Stimulated activated CD8-positive, alpha-beta memory T cell treated with anti-CD3 and anti-CD28 coated beads, Interleukin-12 subunit alpha, Interleukin-12 subunit beta, amount 100 ng/mL, for 4 hours (primary cell): ENCODE measurements at regions not wholly inside any gene's neighbourhood (a gene's known extent, or its start where the extent isn't known, plus 50 kb on each side); places are given as distances from the start of the nearest gene placed in this dataset.

Experiments
- DNase-seq: peaks from one replicate; pipeline ENCODE4 v3.0.0-alpha.2; 2020; ENCODE audit warnings: low read depth

DNA sequence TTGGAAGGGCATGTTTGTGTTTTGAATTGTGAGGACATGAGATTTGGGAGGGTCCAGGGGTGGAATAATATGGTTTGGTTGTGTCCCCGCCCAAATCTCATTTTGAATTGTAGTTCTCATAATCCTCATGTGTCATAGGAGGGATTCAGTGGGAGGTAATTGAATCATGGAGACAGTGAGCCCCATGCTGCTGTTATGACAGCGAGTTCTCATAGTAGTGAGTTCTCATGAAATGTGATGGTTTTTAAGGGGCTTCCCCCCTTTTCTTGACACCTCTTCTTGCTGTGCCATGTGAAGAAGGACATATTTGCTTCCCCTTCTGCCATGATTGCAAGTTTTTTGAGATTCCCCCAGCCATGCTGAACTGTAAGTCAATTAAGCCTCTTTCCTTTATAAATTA lies 260.0 kb downstream of the DUSP6 start:
- no peak for DNase-seq

DNA sequence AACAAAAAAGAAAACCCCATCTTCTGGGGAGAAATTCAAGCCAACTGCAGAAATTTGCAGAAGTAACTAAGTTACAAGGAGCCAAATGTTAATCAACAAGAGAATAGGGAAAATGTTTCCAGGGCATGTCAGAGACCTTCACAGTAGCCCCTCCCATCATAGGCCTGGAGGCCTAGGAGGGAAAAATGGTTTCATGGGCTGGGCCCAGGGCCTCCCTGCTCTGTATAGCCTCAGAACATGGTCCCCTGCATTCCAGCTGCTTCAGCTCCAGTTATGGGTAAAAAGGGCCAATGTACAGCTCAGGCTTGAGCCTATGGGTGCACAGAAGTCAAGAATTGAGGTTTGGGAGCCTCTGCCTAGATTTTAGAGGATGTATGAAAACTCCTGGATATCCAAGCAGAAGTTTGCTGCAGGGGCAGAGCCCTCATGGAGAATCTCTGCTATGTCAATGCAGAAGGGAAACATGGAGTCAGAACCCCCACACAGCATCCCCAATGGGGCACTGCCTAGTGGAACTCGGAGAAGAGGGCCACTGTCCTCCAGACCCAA lies 260.9 kb downstream of the DUSP6 start:
- no peak for DNase-seq

DNA sequence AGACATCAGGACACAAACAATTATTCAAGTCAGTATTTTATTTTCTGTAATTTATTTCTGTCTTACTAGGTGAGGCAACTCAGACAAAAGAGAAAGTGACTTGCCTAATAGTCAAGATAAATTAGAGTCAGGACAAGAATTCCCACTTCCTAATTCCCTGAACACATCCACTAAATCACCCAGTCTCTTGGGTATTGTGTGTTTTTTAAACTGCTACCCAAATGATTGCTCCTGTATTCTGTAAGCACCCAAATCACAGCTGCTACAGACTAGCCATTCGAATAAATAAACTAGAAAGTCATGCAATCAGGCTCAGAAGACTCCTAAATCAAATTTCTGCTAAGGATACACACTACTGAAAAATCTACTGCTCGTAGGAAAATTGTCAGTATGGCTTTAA lies 263.0 kb downstream of the DUSP6 start:
- DNase-seq, result no peak

- no peak for DNase-seq
Observed at GRCh38 chr12:89087876-89088275, 264.4 kb downstream of the DUSP6 start.

GRCh38 chr12:89087149-89087825 lies 265.0 kb downstream of the DUSP6 start:
- DNase-seq, result no peak

- DNase-seq, result no peak
Observed at GRCh38 chr12:89085421-89085820, 266.9 kb downstream of the DUSP6 start.

DNA sequence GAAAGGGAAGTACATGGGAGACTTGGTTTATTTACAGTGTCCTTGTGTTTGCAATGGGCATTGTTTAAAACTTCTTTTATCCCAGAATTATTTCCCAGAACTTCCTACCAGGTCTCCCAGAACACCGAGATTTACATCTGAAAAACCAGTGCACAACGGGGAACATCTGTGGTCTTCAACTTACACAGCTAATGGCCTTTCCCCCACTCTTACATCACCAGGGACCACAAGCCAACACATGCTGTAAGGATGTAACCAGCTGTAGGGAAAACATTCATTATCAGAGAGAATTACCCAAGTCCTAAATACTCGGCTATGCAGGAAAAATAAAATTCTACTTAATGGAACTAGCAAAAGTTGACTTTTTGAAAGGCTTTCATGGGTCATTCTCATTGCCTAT lies 267.6 kb downstream of the DUSP6 start:
- DNase-seq, result no peak

- no peak for DNase-seq
Observed at GRCh38 chr12:89083491-89083890, 268.8 kb downstream of the DUSP6 start.

DNA sequence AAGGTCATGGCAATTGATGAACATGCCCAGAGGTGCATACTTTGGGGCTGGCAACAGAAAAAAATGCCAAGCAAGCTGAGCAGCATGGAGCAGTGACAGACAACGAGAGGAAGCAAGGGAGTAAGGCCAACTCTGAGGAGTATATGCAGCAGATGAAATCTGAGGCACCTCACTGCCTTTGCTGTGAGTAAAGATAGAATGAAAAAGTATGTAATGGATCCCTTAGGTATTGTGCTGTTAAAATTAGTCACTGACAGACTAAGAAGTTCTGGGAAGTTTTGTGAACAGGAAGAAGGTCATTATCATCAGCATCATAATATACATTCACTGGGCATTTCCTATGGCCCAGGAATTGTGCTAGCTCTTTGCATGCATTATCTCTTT lies 269.9 kb downstream of the DUSP6 start:
- no peak for DNase-seq

DNA sequence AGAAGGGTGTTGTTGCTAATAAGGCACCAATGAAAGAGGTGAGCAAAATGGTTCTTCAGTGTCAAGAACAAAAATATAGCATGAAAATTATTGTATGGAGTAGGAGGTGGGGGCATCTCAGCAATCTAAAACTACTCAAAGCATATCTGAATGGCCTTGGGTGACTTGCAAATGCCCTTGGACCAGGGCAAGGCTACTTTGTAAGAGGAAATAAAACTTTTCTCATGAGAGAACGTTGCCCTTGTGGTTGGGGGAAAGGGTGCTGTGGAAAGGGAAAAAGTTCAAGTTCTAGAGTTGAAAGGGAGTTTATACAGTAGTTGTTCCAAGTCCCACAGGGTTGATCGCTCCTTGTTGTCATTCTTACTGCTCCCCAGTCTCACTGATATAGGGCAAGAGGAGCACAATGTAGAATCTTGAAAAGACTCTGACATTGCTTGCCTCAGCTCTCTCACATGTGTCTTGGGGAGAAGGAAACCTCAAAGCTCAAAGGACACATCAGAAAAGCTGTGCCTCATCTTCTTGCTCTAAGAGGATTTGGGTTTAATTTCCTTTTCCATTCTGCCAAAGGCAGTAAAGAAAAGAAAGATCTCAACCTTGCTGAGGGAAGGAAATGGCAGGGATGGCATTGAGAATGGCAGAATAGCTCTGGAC lies 270.5 kb downstream of the DUSP6 start:
- DNase-seq, result no peak

- DNase-seq, result no peak
Observed at GRCh38 chr12:89080793-89081465, 271.4 kb downstream of the DUSP6 start.

DNA sequence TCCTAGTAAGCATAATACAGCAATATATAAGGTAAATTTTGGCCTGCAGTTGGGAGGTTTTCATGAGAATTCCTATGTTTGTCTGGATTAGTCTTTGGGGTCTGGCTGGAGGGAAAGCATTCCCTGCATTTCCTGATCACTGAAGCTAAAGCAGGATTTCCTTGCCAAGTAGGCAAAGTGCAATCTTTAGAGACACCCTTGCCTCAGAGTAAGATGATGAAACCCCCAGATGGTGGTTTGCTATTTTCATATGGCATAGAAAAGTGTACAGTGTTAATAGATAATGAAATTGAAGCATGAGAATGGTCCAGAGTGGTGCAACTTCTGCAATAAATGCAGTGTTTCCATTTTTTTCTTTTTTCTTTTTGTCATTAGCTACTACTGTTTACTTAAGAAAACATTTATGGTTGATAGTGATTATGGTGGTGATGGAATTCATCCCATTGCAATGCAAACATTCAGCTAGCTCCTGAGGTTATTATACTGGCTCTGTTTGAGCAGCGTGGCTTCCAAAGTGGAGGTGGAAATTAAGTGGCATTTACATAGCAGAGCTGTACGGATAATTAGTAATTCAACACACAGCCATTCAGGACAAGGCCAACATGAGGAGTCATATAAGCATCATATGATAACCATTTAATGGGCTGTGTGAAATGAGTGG lies 276.3 kb downstream of the DUSP6 start:
- no peak for DNase-seq

DNA sequence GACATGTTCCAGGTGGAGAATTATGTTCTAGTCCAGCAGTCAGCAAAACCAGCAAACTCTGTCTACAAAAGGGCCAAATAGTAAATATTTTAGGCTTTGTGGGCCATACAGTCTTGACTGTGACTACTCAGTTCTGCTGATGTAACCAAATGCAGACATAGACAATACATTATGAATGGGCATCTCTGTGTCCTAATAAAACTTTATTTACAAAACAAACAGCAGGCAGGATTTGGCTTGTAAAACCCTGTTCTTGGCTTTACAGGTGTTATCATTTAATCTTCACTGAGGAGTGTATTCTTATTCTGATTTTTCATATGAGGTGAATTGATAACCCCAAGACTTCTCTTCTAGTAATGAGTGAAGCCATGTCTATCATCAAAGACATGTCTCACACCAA lies 278.6 kb downstream of the DUSP6 start:
- no peak for DNase-seq

DNA sequence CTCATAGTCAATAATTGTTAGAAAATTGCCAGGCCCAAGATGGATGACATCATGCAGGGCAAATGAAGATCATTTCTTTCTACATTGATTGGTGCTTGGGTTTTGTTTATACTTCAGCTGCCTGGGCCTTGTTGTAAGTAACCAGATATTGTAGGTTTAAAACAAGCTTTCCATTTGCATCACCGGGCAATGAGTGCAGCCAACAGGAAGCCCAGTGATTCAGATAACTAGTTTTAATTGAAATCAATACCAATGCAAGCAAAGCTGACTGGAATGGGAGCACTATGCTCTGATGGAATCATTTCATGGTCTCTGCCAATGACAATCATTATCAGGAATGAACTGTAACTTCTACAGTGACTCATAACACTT lies 279.3 kb downstream of the DUSP6 start:
- no peak for DNase-seq

DNA sequence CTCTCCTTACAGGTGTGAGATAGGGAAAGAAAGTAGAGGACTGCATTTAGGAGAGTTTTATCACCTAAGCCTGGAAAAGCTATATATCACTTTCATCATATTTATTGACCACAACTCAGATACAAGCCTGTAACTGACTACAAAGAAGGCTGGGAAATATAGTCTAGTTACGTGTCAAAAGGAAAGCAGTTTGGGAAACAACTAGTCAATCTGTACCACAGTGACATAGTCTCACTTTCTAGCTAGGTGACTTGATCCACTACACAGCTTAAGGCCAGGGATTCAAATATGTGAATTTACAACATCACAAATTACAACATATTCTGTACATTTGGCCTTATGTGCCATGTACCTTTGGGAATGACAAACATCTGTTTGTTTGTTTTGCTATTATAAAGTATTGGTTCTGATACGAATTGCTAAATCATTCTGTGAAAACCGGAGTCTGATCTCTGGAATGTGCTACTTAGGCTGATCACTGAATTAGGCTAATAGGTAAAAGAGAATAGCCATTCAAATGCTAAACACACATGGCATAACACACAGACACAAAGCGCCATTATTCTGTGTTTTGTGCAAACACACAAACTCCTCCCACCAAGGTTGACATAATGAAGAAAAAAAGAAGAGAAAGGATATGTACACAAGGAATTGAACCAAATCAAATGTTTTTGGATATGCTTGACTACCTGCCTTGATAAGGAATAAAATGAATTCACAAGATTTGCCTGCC lies 279.8 kb downstream of the DUSP6 start:
- DNase-seq, result no peak

DNA sequence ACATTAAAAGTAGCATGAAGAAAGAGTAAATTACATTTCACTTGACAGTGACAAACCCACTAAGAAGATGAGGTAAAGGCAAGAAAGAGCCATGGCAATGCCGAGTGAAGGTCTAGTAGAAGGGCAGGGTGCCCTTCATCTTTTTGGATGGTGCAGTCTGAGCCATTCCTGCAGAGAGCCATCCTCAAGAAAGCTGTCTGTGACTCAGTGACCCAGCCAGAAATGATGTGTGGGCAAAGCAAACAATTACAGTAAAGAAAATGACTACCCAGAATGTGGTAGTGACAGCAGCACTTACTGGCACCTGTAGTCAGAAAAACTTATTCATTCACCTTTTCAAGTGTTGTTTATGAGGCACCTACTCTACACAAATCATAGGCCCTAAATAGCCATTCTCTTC lies 281.7 kb downstream of the DUSP6 start:
- no peak for DNase-seq

- DNase-seq, result no peak
Observed at GRCh38 chr12:89069431-89069830, 282.9 kb downstream of the DUSP6 start.

DNA sequence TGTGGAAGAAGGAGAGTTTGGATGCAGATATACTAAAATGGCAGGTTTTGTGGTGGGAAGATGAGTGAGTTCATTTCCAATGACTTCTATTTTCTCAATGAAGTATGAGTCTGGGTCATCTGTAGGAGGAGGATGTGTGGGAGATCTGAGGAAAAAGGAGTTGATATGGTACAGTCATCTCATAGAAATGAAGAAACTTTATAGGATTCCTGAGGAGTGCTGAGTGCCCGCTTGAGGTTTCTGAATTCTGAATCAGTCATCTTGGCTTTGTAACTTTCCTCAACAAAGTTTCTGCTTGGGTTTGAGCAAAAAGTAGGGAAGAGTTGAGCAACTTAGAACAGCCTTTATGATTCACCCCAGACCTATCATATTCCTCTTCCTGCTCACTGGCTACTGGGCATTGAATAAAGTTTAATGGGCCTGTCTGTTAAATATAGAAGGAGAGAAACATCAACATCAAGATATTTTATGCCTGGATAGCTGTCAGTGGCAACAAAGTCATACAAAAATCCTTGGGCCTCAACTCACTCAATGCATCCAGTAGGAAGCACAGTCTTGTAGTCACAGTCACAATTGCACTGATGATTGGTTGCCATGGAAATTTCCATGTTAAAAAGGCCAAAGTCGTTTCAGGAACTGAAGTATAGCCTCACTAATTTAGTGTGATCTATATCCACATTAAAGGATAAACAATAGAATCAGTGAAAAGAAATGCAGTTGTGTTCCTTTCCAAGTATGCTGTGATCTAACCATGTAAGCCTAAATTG lies 284.7 kb downstream of the DUSP6 start:
- DNase-seq, result no peak

DNA sequence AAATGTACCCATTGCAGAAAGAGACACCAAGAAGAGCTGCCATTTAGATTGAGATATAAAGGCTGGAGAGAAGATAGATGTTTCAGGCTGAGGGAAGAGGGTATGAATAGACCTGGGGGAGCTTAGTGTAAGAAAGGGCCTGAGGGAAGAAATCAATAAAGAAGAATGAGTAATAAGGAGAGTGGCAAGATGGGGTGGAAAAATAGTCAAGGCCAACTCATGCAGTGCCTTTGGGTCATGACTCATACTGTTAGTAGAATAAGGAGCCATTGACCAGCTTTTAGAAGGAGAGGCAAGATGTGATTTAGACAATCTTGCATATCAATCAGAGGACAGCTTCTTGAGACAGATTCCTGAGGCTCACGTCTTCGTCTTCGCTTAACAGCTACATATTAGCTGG lies 287.5 kb downstream of the DUSP6 start:
- no peak for DNase-seq

GRCh38 chr12:89064151-89064550 lies 288.1 kb downstream of the DUSP6 start:
- no peak for DNase-seq

GRCh38 chr12:89062996-89063395 lies 289.3 kb downstream of the DUSP6 start:
- DNase-seq, result no peak
